Pancreas (tissue), 10 donors: ENCODE measurements at regions not wholly inside any gene's neighbourhood (a gene's known extent, or its start where the extent isn't known, plus 50 kb on each side); places are given as distances from the start of the nearest gene placed in this dataset.

Experiments
- ATAC-seq, 4 donors: fragments of 200-7000 bp; cut with Tn5 transposase; one replicate each; pipeline versions ENCODE4 v1.8.0 to v1.9.1; 2020; ENCODE audit warnings: mild to moderate bottlenecking in 4 of 4, moderate library complexity in 4 of 4
- DNase-seq, 6 donors: peaks; one replicate each; pipeline ENCODE4 v3.0.0-alpha.2; 2020
- FAIRE-seq: peaks from 2 replicates; lab custom pipeline; 2012; peaks lifted over from hg19 to GRCh38; lab: Jason Lieb, UNC
- H3K27ac ChIP-seq, 4 donors: fragments of 200-600 bp; sonication (generic); 1 replicate in 3 of 4; 2 replicates in 1 of 4; pipeline versions ENCODE4 v1.5.0 to v1.8.0; 2020
- H3K27me3 ChIP-seq, 4 donors: fragments of 200-600 bp; one replicate each; pipeline ENCODE4 v1.8.0; 2021
- H3K36me3 ChIP-seq, 3 donors: fragments of 200-600 bp; sonication (generic) in 1 of 3; one replicate each; pipeline versions ENCODE4 v1.5.0 to v1.8.0; 2020 to 2021
- H3K4me1 ChIP-seq, 3 donors: fragments of 200-600 bp; one replicate each; pipeline ENCODE4 v1.8.0; 2021
- H3K4me3 ChIP-seq, 4 donors: fragments of 200-600 bp; sonication (generic) in 2 of 4; one replicate each; pipeline versions ENCODE4 v1.5.0 to v1.8.0; 2020 to 2021
- H3K9me3 ChIP-seq, 4 donors: fragments of 200-600 bp; one replicate each; pipeline ENCODE4 v1.8.0; 2021
- CTCF ChIP-seq, 4 donors: fragments of 200-600 bp; sonication (generic) in 3 of 4; IDR thresholded peaks; one replicate each; pipeline versions ENCODE4 v1.5.0 to v1.8.0; 2021; ENCODE audit warnings: antibody characterized with exemption in 4 of 4
- WGBS, 2 donors: extraction: QIAGEN DNeasy Blood & Tissue Kit; methylation state at CpG; one replicate each; pipeline ENCODE4 v1.1.7; 2013; 5-methylcytosine and 5-hydroxymethylcytosine counted together
- intact Hi-C, 3 donors: fragments of 100-400 bp; cut with DNase I; formaldehyde crosslinking; loops; one replicate each; pipeline versions ENCODE4 v1.11.1 to v1.14.2; 2022
- donor health status: healthy with polysubstance abuse.
- donor health status: DM: no; HTN: no; CAD: no; lungs with moderate emphysema.
- donor health status: DM: no; HTN: no; CAD: no.
- donor health status: control.
- donor health status: control.
- donor health status: Bipolar disorder and iron deficiency.
- donor health status: DM: yes; HTN: yes; CAD: no.
- donor health status: DM: no; HTN: no; CAD: no.
- donor health status: DM: no; HTN: no; CAD: no.
- donor health status: DM: yes; HTN: yes; CAD: no.

- Histone ChIP-seq H3K27ac (no peak overlapping the region), H3K36me3 (no peaks in the 10 kb centered on the region), H3K4me1 (no peaks in the 10 kb centered on the region), H3K9me3 (no peaks in the 10 kb centered on the region), H3K27me3 (no peaks in the 10 kb centered on the region), H3K4me3 (no peak overlapping the region)
- no peak for ATAC-seq
- DNase-seq, result no peak
- WGBS, 2 donors, result 78 to 81% methylated on average over 2 of the region's 2 CpGs
- no peak for TF ChIP-seq CTCF (IDR thresholded peaks at IDR 0.05)
- intact Hi-C loops, result no loop called here
- FAIRE-seq, result no peak
Measured at GRCh38 chr7:32145911-32146310, 75.7 kb upstream of the PDE1C start.

GRCh38 chr7:32144676-32145075 is 74.5 kb upstream of the PDE1C start:
- Histone ChIP-seq H3K4me3 (no peak overlapping the region), H3K36me3 (no peaks in the 10 kb centered on the region), H3K9me3 (no peaks in the 10 kb centered on the region), H3K4me1 (no peaks in the 10 kb centered on the region), H3K27ac (no peak overlapping the region), H3K27me3 (no peaks in the 10 kb centered on the region)
- intact Hi-C loops, result no loop called here
- DNase-seq, result no peak
- no peak for TF ChIP-seq CTCF (IDR thresholded peaks at IDR 0.05)
- FAIRE-seq, result no peak
- no peak for ATAC-seq
- 73 to 80% methylated on average over 4 of the region's 4 CpGs for WGBS, 2 donors

DNA sequence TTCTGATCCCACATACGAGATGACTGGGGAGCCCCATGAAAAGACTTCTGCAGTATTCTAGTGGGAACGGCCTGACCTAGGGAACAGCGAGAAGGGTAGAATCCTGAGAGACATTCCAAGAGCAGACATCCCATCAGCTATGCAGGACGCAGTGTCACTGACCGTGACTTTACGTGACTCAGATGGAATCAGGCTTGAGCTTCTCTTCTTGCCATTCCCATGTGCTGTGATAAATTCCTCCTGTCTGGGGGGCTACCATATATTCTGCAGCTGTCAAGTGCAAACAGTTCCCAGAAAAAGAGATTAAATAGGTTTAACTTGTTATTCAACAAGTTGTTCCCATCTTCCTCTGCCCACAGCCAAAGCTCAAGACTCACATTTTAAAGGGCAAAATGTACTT is 73.1 kb upstream of the PDE1C start:
- no peak for FAIRE-seq
- no peak for ATAC-seq
- no peak for DNase-seq
- WGBS, 2 donors, result 71 to 73% methylated on average over 6 of the region's 6 CpGs
- Histone ChIP-seq H3K4me1 (no peaks in the 10 kb centered on the region), H3K4me3 (no peak overlapping the region), H3K9me3 (no peaks in the 10 kb centered on the region), H3K27ac (no peak overlapping the region), H3K27me3 (no peaks in the 10 kb centered on the region), H3K36me3 (no peaks in the 10 kb centered on the region)
- TF ChIP-seq CTCF (IDR thresholded peaks at IDR 0.05), result no peak
- intact Hi-C loops, result no loop called here

- Histone ChIP-seq H3K36me3 (no peaks in the 10 kb centered on the region), H3K9me3 (no peaks in the 10 kb centered on the region), H3K4me3 (no peak overlapping the region), H3K27ac (no peak overlapping the region), H3K4me1 (no peaks in the 10 kb centered on the region), H3K27me3 (no peaks in the 10 kb centered on the region)
- intact Hi-C loops, result no loop called here
- DNase-seq, result no peak
- no peak for FAIRE-seq
- TF ChIP-seq CTCF (IDR thresholded peaks at IDR 0.05), result no peak
- no peak for ATAC-seq
- 40 to 59% methylated on average over 3 of the region's 3 CpGs for WGBS, 2 donors
Measured at GRCh38 chr7:32142649-32143048, 72.4 kb upstream of the PDE1C start.

DNA sequence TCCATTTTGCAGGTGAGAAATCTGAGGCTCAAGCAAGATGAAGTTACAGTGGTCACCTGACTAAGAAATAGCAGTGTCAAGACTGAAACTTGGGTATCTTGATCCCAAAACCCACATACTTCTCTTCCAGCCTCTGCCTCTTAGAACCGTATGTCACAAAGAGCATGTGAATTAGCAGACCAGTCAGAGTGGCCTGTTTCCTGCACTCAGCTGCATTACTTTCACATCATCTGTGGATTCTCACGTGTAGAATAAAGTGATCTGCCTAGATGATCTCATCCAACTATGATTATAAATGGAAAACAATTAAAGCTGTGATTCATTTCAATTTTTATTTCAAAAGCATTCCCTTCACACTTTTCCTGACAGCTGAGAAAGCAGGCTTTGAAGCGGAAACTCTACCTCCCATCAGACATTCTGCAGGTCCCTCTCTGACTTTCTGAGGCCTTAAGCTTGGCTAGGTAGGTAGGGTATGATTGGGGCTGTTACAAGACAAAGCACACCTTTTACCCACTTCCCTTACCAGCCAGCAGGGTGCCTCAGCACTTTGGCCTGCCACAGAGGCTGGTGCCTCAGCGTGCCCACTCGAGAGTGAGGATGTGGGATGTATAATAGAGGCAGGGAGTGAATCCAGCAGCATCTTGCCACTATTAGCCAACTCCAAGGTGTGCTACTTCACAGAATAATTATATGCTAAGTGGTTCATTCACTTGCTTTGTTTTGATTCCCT is 70.2 kb upstream of the PDE1C start:
- FAIRE-seq (no peak), ATAC-seq (no peak), DNase-seq (no peak)
- 54 to 66% methylated on average over 5 of the region's 5 CpGs for WGBS, 2 donors
- TF ChIP-seq CTCF (IDR thresholded peaks at IDR 0.05), result no peak
- Histone ChIP-seq H3K36me3 (no peaks in the 10 kb centered on the region), H3K4me3 (no peak overlapping the region), H3K27ac (no peak overlapping the region), H3K27me3 (no peaks in the 10 kb centered on the region), H3K4me1 (no peaks in the 10 kb centered on the region), H3K9me3 (no peaks in the 10 kb centered on the region)
- intact Hi-C loops, result no loop called here
